Sigmoid colon (tissue), 6 donors: ENCODE measurements at regions not wholly inside any gene's neighbourhood (a gene's known extent, or its start where the extent isn't known, plus 50 kb on each side); places are given as distances from the start of the nearest gene placed in this dataset.

Experiments used
- DNase-seq: peaks from one replicate; pipeline ENCODE4 v3.0.0-alpha.2; 2019
- H3K27ac ChIP-seq, 4 donors: fragments of 200-600 bp; sonication (generic); one replicate each; pipeline ENCODE4 v1.5.1; 2016 to 2019; ENCODE audit warnings: mild to moderate bottlenecking in 1 of 4
- H3K27me3 ChIP-seq, 3 donors: fragments of 200-600 bp; sonication (generic); one replicate each; pipeline ENCODE4 v1.5.1; 2019; ENCODE audit warnings: mild to moderate bottlenecking in 1 of 3
- H3K36me3 ChIP-seq, 4 donors: fragments of 200-600 bp; sonication (generic); one replicate each; pipeline ENCODE4 v1.5.1; 2016 to 2019
- H3K4me1 ChIP-seq, 4 donors: fragments of 200-600 bp; sonication (generic); one replicate each; pipeline ENCODE4 v1.5.1; 2017 to 2019
- H3K4me3 ChIP-seq, 4 donors: fragments of 200-600 bp; sonication (generic); one replicate each; pipeline ENCODE4 v1.5.1; 2017 to 2019; ENCODE audit warnings: mild to moderate bottlenecking in 2 of 4, moderate library complexity in 1 of 4
- H3K9me3 ChIP-seq, 4 donors: fragments of 200-600 bp in 3 of 4; sonication (generic) in 3 of 4; one replicate each; pipeline versions ENCODE4 v1.5.1 to v1.6.1; 2013 to 2019
- EP300 ChIP-seq, 4 donors: sonication (generic); formaldehyde crosslinking; IDR thresholded peaks; one replicate each; pipeline ENCODE4 v1.6.1; 2017; ENCODE audit warnings: antibody characterized with exemption in 4 of 4
- POLR2A ChIP-seq, 2 donors: fragments of 450-650 bp; IDR thresholded peaks; one replicate each; pipeline ENCODE4 v1.6.1; 2016; ENCODE audit warnings: antibody characterized with exemption in 2 of 2, mild to moderate bottlenecking in 2 of 2, moderate library complexity in 2 of 2
- POLR2AphosphoS5 ChIP-seq, 4 donors: sonication (generic); formaldehyde crosslinking; IDR thresholded peaks; one replicate each; pipeline ENCODE4 v1.6.1; 2017; ENCODE audit warnings: antibody characterized with exemption in 4 of 4
- WGBS, 2 donors: extraction: QIAGEN DNeasy Blood & Tissue Kit; methylation state at CpG; one replicate each; pipeline ENCODE4 v1.1.7; 2013; 5-methylcytosine and 5-hydroxymethylcytosine counted together
- intact Hi-C: fragments of 100-400 bp; cut with DNase I; formaldehyde crosslinking; loops from one replicate; pipeline ENCODE4 v1.15.1; 2023
- TF ChIP-seq, protein P1 (sequence below), 4 experiments: fragments of 450-650 bp in 3 of 4; fragments of 200-600 bp in 1 of 4; IDR thresholded peaks; one replicate each; pipeline ENCODE4 v1.5.1; 2016 to 2019; ENCODE audit warnings: antibody characterized with exemption in 4 of 4, mild to moderate bottlenecking in 3 of 4, moderate library complexity in 2 of 4
- donor health status: healthy with polysubstance abuse.
- donor health status: healthy.

DNA sequence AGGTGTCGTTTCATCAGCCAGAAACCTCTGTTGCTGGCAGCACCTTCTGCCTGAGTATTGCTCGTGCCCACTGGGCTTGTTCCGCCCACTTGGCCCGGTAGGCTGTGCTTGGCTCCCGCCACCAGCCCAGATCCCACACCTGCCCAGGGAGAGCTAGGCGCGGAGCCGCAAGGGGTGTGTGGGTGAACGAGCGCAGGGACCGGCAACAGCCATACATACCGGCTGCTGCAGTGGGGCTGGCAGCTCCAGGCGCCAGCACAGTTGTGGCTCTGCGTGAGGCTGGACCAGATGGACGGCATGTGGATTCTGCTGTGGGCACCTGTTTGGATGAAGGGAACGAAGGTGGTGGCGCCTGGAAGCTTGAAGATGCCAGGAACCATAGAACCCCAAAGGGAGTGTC lies 331.5 kb upstream of the MCTP2 start:
- TF ChIP-seq EP300 (IDR thresholded peaks at IDR 0.05) (no peak), POLR2A (IDR thresholded peaks at IDR 0.05) (no peak), POLR2AphosphoS5 (IDR thresholded peaks at IDR 0.05) (no peak)
- TF ChIP-seq, protein P1, sequence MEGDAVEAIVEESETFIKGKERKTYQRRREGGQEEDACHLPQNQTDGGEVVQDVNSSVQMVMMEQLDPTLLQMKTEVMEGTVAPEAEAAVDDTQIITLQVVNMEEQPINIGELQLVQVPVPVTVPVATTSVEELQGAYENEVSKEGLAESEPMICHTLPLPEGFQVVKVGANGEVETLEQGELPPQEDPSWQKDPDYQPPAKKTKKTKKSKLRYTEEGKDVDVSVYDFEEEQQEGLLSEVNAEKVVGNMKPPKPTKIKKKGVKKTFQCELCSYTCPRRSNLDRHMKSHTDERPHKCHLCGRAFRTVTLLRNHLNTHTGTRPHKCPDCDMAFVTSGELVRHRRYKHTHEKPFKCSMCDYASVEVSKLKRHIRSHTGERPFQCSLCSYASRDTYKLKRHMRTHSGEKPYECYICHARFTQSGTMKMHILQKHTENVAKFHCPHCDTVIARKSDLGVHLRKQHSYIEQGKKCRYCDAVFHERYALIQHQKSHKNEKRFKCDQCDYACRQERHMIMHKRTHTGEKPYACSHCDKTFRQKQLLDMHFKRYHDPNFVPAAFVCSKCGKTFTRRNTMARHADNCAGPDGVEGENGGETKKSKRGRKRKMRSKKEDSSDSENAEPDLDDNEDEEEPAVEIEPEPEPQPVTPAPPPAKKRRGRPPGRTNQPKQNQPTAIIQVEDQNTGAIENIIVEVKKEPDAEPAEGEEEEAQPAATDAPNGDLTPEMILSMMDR (IDR thresholded peaks at IDR 0.05), result no peak
- DNase-seq, result no peak
- Histone ChIP-seq H3K9me3 (no peaks in the 10 kb centered on the region), H3K4me1 (no peaks in the 10 kb centered on the region), H3K36me3 (no peaks in the 10 kb centered on the region), H3K27me3 (no peaks in the 10 kb centered on the region), H3K27ac (no peak overlapping the region), H3K4me3 (no peak overlapping the region)
- 89 to 95% methylated on average over 17 of the region's 17 CpGs for WGBS, 2 donors
- intact Hi-C loops, result loop anchor here (10.0 kb wide), 1 partner anchor 225 kb away; no protein-coding TSS in a partner anchor

DNA sequence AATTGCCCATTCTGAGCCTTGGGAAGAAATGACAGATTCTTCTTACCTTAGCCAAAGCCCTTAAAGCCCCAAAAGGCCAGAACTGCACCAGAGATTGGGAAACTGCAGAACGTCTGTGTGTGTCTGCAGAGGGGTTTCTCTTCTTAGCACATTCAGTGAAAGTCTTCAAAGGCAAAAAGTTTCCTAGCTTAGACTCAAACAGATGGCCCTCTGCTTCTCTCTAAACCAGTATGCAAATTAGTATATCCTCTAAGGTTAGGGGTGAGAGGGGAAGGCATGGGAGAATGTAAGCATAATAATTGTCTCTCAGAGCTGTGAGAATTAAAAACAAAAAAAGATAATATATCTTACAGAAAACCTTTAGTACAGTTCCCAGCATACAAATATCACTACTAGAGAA lies 334.0 kb upstream of the MCTP2 start:
- no peak overlapping the region for H3K27ac ChIP-seq
- intact Hi-C loops, result no loop called here
- WGBS, 2 donors, result 38 to 49% methylated on average over 1 of the region's 1 CpG
- H3K4me1 ChIP-seq, result no peaks in the 10 kb centered on the region
- H3K27me3 ChIP-seq, result no peaks in the 10 kb centered on the region
- TF ChIP-seq EP300 (IDR thresholded peaks at IDR 0.05), result no peak
- no peak for TF ChIP-seq POLR2AphosphoS5 (IDR thresholded peaks at IDR 0.05)
- TF ChIP-seq, protein P1 (IDR thresholded peaks at IDR 0.05), result no peak
- TF ChIP-seq POLR2A (IDR thresholded peaks at IDR 0.05), result no peak
- H3K36me3 ChIP-seq, result no peaks in the 10 kb centered on the region
- no peak for DNase-seq
- no peak overlapping the region for H3K4me3 ChIP-seq
- no peaks in the 10 kb centered on the region for H3K9me3 ChIP-seq

DNA sequence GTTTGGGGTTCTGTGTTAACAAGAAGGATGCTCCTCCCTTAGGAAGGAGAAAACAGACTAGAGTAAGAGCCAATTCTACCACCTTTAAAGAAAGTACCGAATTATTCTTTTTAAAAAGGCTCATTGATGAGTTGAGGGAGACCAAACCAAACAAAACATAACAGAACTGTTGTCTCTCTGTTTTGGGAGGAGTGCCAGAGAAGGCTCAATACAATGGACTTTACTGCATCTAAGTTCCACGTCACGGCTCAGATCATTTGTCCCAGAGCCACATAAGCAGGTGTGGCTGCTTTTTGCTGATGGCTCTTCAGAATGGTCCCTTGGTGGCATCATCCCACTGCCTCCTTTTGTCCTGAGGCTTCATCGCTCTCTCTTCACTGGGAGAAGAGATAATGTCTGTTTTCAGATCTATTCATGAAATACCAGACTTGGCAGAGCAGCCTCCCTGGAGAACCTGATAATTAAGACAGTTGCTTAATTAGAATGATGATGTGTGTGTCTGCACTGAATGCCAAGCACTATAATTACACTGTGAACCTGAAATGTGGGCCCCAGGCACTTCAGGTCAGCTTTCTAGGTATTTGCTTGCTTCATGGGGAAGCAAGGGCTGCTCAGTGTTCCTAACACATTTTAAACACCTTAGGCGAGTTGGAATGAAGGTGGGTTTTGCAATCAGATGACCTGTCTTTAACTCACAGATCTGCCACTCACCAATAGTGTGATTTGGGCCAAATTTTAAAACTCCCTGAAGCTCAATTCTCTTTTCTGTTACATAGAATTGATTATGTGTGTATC lies 335.2 kb upstream of the MCTP2 start:
- intact Hi-C loops, result no loop called here
- TF ChIP-seq POLR2A (IDR thresholded peaks at IDR 0.05) (no peak), POLR2AphosphoS5 (IDR thresholded peaks at IDR 0.05) (no peak)
- H3K4me1 ChIP-seq, result no peaks in the 10 kb centered on the region
- no peak overlapping the region for H3K27ac ChIP-seq
- no peak for DNase-seq
- H3K4me3 ChIP-seq, result no peak overlapping the region
- H3K9me3 ChIP-seq, result no peaks in the 10 kb centered on the region
- WGBS, 2 donors, result 50 to 83% methylated on average over 5 of the region's 5 CpGs
- no peaks in the 10 kb centered on the region for H3K36me3 ChIP-seq
- H3K27me3 ChIP-seq, result no peaks in the 10 kb centered on the region

DNA sequence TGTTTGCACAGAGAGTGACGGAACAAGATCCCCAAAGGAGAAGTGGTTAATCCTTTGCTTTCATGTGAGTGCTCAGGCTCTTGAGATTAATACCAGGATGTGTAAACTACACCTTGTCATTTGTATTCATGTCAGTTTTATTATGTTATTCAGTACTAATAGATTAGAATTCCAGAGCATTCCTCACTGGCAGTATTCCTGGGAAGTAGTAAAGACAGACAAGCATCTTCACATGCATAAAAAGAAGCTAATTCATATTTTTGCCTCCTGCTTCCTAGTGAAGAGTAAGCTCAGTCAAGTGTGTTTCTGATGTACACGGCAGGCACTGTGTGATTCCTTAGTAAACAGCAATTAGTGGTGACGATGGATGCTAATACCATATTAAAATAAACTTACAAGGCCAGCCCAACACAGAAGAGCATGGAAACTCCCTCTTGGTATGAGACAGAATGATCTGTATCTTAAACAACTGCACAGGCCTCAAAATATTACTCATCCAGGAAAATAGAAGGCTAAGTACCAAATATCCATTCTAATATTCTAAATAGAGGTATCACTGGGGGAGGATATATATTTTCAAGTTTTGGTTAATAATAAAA lies 336.8 kb upstream of the MCTP2 start:
- Histone ChIP-seq H3K9me3 (no peaks in the 10 kb centered on the region), H3K4me3 (no peak overlapping the region), H3K27ac (no peak overlapping the region), H3K36me3 (no peaks in the 10 kb centered on the region), H3K4me1 (no peaks in the 10 kb centered on the region), H3K27me3 (no peaks in the 10 kb centered on the region)
- 72 to 81% methylated on average over 3 of the region's 3 CpGs for WGBS, 2 donors
- intact Hi-C loops, result no loop called here
- TF ChIP-seq POLR2AphosphoS5 (IDR thresholded peaks at IDR 0.05), result no peak
- no peak for TF ChIP-seq EP300 (IDR thresholded peaks at IDR 0.05)
- TF ChIP-seq, protein P1 (IDR thresholded peaks at IDR 0.05), result no peak
- no peak for TF ChIP-seq POLR2A (IDR thresholded peaks at IDR 0.05)
- no peak for DNase-seq

DNA sequence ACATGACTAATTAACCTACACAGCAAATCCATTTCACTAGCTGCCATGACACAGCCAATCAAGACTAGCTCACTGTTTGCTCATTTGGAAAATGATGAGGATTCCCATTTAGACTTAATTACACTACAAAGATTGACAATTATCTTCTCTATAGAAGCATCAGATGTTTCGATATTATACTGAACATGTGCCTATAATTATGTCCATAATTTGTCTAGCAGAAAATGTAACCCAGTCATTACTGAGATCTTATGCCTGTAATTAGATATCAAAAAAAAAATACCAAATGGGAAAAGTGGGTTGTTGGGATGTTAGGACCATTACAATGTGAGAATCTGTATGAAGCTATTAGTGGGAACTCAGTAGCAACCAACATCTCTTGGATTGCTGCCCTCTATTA lies 344.2 kb upstream of the MCTP2 start:
- Histone ChIP-seq H3K4me3 (no peak overlapping the region), H3K9me3 (no peaks in the 10 kb centered on the region), H3K27me3 (no peaks in the 10 kb centered on the region), H3K36me3 (no peaks in the 10 kb centered on the region), H3K4me1 (no peaks in the 10 kb centered on the region), H3K27ac (no peak overlapping the region)
- intact Hi-C loops, result no loop called here
- DNase-seq, result no peak
- TF ChIP-seq POLR2AphosphoS5 (IDR thresholded peaks at IDR 0.05), result no peak
- no peak for TF ChIP-seq EP300 (IDR thresholded peaks at IDR 0.05)
- TF ChIP-seq POLR2A (IDR thresholded peaks at IDR 0.05), result no peak
- TF ChIP-seq, protein P1 (IDR thresholded peaks at IDR 0.05), result no peak
- 91% methylated on average over 1 of the region's 1 CpG for WGBS, 2 donors
